IPS-11a (cell line): ENCODE measurements at regions not wholly inside any gene's neighbourhood (a gene's known extent, or its start where the extent isn't known, plus 50 kb on each side); places are given as distances from the start of the nearest gene placed in this dataset.
"Not testable (repeated sequence)": the region's sequence is repeated elsewhere in the genome, so short reads cannot be mapped to it uniquely, and the experiment has no call there.

ENCODE experiments used
- H3K4me3 ChIP-seq: one replicate; pipeline ENCODE4 v1.5.1; 2013; ENCODE audit warnings: low read depth, low read length, control low read depth

DNA sequence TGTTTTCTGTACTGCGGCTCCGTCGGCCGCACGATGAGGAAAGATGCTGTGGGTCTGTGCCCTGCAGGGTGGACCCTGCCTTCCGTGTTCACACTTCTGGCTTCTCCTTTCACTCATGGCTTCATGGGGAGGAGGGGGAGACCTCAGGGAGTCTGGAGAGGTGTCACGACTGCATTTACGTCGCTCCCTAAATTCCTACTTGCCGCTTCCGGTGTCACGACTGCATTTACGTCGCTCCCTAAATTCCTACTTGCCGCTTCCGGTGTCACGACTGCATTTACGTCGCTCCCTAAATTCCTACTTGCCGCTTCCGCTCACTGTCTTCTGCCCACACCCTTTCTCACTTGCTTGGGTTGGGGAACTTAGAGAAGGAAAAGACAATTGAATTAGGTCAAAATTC, 68.4 kb upstream of the ALKAL2 start:
- H3K4me3 ChIP-seq, result not testable (repeated sequence)

DNA sequence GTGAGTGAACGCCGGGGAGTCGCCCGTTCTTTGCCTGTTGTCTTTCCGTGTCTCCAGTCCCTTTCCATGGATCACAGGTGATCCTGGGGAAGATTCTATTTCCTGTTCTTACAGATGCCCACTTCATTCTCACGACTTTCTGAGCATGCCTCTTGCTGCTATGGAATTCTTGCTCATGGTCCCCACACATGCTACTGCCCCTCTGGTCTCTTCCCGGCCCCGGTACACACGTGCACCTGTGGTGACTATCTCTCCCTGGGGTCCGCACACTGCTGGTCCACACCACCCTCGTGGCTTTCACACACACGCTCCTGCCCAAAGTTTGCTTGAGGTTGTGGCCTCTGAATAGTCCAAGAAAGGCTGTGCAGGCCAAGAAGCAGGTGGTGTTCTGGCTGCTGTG, 67.9 kb upstream of the ALKAL2 start:
- no peak overlapping the region for H3K4me3 ChIP-seq

DNA sequence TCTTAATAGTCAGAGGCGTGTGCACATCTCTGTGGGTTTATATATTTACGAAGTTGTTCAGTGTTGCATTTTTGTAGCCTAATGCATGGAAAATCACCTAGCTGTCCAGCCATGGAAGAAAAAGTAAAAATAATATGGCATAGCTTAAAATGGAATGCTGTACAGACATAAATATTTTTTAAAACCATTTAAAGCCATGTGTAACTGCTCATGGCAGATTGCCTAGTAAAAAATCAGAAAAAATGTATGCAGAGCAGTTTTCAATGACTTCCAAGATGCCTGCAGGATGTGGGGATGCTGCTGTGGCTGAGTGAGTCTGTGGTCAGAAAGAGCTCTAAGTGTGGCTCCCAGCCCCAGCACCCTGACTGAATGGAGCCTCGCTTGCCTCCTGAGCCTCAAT, 64.8 kb upstream of the ALKAL2 start:
- H3K4me3 ChIP-seq, result no peak overlapping the region

DNA sequence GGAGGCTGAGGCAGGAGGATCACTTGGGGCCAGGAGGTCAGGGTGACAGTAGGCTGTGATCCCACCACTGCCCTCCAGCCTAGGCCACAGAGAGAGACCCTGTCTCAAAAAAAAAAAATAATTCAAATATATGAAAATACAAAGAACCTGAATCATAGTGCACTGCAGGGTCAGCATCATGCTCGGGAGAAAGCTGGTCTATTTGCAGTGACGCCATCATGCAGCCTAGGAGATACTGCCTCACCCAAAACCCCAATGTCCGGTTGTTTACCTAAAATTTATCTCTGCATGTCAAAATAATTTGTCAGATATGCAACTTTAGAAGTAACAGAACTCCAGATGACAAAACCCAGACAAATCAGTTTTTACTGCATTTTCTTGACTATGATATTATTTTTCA, 61.5 kb upstream of the ALKAL2 start:
- H3K4me3 ChIP-seq, result no peak overlapping the region

DNA sequence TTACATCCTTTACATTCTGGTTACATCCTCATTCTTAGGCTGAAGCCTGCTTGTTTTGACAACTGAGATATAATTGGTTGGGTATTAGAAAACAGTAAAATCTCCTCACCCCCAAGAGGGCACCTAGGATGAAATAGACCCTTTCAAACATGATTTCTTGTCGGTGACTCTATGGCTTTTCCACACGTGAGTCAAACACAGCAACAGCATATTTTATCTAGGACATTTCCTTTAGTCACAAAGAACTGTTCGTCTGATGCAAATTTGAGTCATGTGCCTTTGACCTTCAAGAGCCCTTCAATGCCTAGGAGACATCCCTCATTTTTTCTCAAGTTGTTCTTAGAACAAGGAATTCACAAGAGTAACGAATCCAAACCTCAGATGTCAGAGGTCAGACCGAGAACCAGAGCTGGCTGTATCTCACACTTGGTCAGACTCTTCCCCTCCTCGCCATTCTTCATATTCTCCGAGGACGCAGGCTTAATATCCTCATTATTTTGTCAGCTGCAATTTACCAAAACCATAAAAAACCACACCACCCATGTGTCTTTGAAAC, 60.5 kb upstream of the ALKAL2 start:
- H3K4me3 ChIP-seq, result no peak overlapping the region

DNA sequence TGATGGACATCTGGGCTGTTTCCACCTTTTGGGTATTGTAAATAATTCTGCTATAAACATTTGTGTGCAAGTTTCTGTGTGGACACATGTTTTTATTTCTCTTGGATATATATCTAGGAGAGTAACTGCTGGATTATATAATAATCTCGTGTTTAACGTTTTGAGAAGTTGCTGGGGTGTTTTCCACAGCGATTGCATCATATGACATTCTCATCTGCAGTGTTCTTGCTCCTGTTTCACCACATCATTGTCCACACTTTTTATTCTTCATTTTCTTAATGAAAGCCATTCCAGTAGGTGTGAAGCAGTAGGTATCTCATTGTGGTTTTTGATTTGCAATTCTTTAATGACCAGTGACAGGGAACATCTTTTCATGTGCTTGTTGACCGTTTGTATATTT, 56.9 kb upstream of the ALKAL2 start:
- H3K4me3 ChIP-seq, result no peak overlapping the region

DNA sequence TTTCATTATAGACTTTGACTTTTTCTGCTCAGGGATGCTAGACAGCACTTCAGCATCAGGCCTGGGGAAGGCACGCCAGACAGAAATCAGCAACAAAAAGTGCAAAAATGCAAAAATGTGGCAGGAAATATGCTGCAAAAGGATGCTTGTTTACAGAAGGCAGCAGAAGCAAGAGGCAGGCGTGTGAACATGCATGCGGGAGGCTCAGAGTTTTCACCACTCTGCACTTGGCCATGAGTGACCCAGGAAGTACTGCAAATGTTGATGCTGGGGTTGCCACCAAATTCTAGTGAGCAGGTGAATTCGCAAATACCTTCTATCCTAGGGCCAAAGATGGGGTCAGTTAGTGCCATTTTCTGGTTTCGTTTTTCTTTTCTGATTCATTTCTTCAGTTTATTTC, 55.5 kb upstream of the ALKAL2 start:
- no peak overlapping the region for H3K4me3 ChIP-seq

DNA sequence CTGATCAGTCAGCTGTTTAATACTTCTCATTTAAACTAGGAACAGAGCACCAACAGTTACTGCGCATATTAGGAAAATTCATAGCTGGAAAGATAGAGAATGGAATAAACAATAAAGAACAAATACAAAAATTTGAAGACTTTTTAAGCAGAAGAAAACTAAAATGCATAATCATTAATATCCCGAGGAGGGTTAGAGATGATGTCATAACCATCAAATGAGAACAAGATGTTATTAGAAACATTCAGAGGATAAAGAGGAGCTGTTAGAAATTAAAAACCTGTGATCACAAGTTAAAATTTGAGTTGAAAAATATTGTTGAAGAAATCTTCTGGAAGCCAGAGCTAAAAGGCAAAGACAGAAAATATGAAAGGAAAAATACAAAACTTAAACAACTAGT, 54.0 kb upstream of the ALKAL2 start:
- no peak overlapping the region for H3K4me3 ChIP-seq

DNA sequence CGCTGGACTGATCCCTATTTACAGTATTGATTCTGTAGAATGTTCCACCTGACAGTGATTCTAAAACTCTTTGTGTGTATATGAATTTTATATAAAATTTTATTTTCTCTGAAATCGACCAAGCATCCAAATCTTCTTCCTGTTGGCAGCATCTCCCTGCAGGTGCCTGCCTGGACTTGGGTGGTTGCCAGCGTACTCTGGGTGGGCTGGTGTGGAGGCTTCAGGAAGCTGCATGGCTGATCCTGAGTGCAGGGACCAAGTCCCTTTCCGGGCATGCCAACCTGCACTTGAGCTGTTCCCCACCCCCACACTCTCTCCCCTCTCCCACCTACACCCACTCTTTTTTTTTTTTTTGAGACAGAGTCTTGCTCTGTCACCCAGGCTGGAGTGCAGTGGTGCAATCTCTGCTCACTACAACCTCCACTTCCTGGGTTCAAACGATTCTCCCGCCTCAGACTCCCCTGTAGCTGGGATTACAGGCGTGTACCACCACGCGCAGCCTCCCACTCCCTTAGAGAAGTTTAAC, 53.2 kb upstream of the ALKAL2 start:
- no peak overlapping the region for H3K4me3 ChIP-seq
